HEK293 (cell line): ENCODE measurements at regions not wholly inside any gene's neighbourhood (a gene's known extent, or its start where the extent isn't known, plus 50 kb on each side); places are given as distances from the start of the nearest gene placed in this dataset.

Experiments
- CTCF ChIP-seq: fragments of 450-650 bp; formaldehyde crosslinking; IDR thresholded peaks from 2 replicates; pipeline ENCODE4 v1.5.1; 2016; ENCODE audit warnings: missing biosample characterization, missing genetic modification characterization
- GFI1B ChIP-seq: fragments of 450-650 bp; formaldehyde crosslinking; IDR thresholded peaks from 2 replicates; pipeline ENCODE4 v1.5.1; 2016; ENCODE audit warnings: missing biosample characterization, missing genetic modification characterization
- TRIM28 ChIP-seq: IDR thresholded peaks from 2 replicates; pipeline ENCODE4 v1.6.1; 2011; ENCODE audit warnings: low read length, control low read depth, borderline replicate concordance
- TSHZ1 ChIP-seq: fragments of 450-650 bp; formaldehyde crosslinking; IDR thresholded peaks from 2 replicates; pipeline ENCODE4 v1.5.1; 2016; ENCODE audit warnings: missing biosample characterization, missing genetic modification characterization, borderline replicate concordance
- ZNF18 ChIP-seq: fragments of 450-650 bp; formaldehyde crosslinking; IDR thresholded peaks from 2 replicates; pipeline ENCODE4 v1.5.1; 2016; ENCODE audit warnings: missing biosample characterization, missing genetic modification characterization
- ZNF433 ChIP-seq: fragments of 450-650 bp; formaldehyde crosslinking; IDR thresholded peaks from 2 replicates; pipeline ENCODE4 v1.5.1; 2016; ENCODE audit warnings: missing biosample characterization, missing genetic modification characterization, low read depth
- TF ChIP-seq, protein P1 (sequence below): fragments of 450-650 bp; formaldehyde crosslinking; IDR thresholded peaks from 2 replicates; pipeline ENCODE4 v1.5.1; 2017; ENCODE audit warnings: missing biosample characterization, missing genetic modification characterization

GRCh38 chr14:25537846-25538455 lies 488.0 kb upstream of the STXBP6 start:
- no peak for TF ChIP-seq CTCF (tag by site-specific recombination)
- TF ChIP-seq ZNF433 (tag by site-specific recombination), result no peak
- TF ChIP-seq ZNF18 (tag by site-specific recombination), result no peak
- TF ChIP-seq, protein P1, sequence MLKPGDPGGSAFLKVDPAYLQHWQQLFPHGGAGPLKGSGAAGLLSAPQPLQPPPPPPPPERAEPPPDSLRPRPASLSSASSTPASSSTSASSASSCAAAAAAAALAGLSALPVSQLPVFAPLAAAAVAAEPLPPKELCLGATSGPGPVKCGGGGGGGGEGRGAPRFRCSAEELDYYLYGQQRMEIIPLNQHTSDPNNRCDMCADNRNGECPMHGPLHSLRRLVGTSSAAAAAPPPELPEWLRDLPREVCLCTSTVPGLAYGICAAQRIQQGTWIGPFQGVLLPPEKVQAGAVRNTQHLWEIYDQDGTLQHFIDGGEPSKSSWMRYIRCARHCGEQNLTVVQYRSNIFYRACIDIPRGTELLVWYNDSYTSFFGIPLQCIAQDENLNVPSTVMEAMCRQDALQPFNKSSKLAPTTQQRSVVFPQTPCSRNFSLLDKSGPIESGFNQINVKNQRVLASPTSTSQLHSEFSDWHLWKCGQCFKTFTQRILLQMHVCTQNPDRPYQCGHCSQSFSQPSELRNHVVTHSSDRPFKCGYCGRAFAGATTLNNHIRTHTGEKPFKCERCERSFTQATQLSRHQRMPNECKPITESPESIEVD (tag by site-specific recombination), result no peak
- TF ChIP-seq GFI1B (tag by site-specific recombination), result no peak
- no peak for TF ChIP-seq TSHZ1 (tag by site-specific recombination)
- TF ChIP-seq TRIM28, result no peak
